ENCODE measurements at regions not wholly inside any gene's neighbourhood (a gene's known extent, or its start where the extent isn't known, plus 50 kb on each side); places are given as distances from the start of the nearest gene placed in this dataset.
"Not testable (repeated sequence)": the region's sequence is repeated elsewhere in the genome, so short reads cannot be mapped to it uniquely, and the experiment has no call there.

GRCh38 chr14:28356819-28357218 is 409.8 kb upstream of the FOXG1 start:
- DNase-seq = peak in 1 of 2 donors; percentile 1
- Histone ChIP-seq H3K27me3 (ENCODE audit: control insufficient read depth, insufficient read depth, low read length) (no peaks in the 10 kb centered on the region), H3K4me1 (ENCODE audit: control insufficient read depth, insufficient read depth, low read length) (no peaks in the 10 kb centered on the region), H3K4me3 (ENCODE audit: low read length) (no peak overlapping the region), H3K9me3 (ENCODE audit: control insufficient read depth, low read depth, low read length) (no peaks in the 10 kb centered on the region), H3K27ac (ENCODE audit: low read length) (no peak overlapping the region), H3K36me3 (ENCODE audit: control insufficient read depth, insufficient read depth, low read length) (no peaks in the 10 kb centered on the region)
- WGBS (ENCODE audit: insufficient coverage, low lambda C conversion rate) = 50% methylated on average over 1 of the region's 1 CpG

GRCh38 chr14:28361486-28361885 is 405.1 kb upstream of the FOXG1 start:
- Histone ChIP-seq H3K27me3 (ENCODE audit: control insufficient read depth, insufficient read depth, low read length) (no peaks in the 10 kb centered on the region), H3K36me3 (ENCODE audit: control insufficient read depth, insufficient read depth, low read length) (no peaks in the 10 kb centered on the region), H3K27ac (ENCODE audit: low read length) (no peak overlapping the region), H3K4me3 (ENCODE audit: low read length) (no peak overlapping the region), H3K9me3 (ENCODE audit: control insufficient read depth, low read depth, low read length) (no peaks in the 10 kb centered on the region), H3K4me1 (ENCODE audit: control insufficient read depth, insufficient read depth, low read length) (no peaks in the 10 kb centered on the region)
- DNase-seq = no peak
- 100% methylated on average over 1 of the region's 1 CpG for WGBS (ENCODE audit: insufficient coverage, low lambda C conversion rate)

GRCh38 chr14:28365510-28365909 is 401.1 kb upstream of the FOXG1 start:
- H3K27ac ChIP-seq (ENCODE audit: low read length) = no peak overlapping the region
- no peaks in the 10 kb centered on the region for H3K27me3 ChIP-seq (ENCODE audit: control insufficient read depth, insufficient read depth, low read length)
- H3K4me3 ChIP-seq (ENCODE audit: low read length) = no peak overlapping the region
- H3K36me3 ChIP-seq (ENCODE audit: control insufficient read depth, insufficient read depth, low read length) = no peaks in the 10 kb centered on the region
- no peaks in the 10 kb centered on the region for H3K9me3 ChIP-seq (ENCODE audit: control insufficient read depth, low read depth, low read length)
- no peak for DNase-seq
- whole genome bisulfite sequencing (ENCODE audit: insufficient coverage, low lambda C conversion rate) = no CpG with 5 or more reads among the region's 5 CpGs
- no peaks in the 10 kb centered on the region for H3K4me1 ChIP-seq (ENCODE audit: control insufficient read depth, insufficient read depth, low read length)

- H3K36me3 ChIP-seq (ENCODE audit: control insufficient read depth, insufficient read depth, low read length) = no peaks in the 10 kb centered on the region
- H3K27me3 ChIP-seq (ENCODE audit: control insufficient read depth, insufficient read depth, low read length) = no peaks in the 10 kb centered on the region
- no peak overlapping the region for H3K27ac ChIP-seq (ENCODE audit: low read length)
- no peaks in the 10 kb centered on the region for H3K9me3 ChIP-seq (ENCODE audit: control insufficient read depth, low read depth, low read length)
- H3K4me3 ChIP-seq (ENCODE audit: low read length) = no peak overlapping the region
- H3K4me1 ChIP-seq (ENCODE audit: control insufficient read depth, insufficient read depth, low read length) = no peaks in the 10 kb centered on the region
- 100% methylated on average over 1 of the region's 3 CpGs for WGBS (ENCODE audit: insufficient coverage, low lambda C conversion rate)
- no peak for DNase-seq
Observed at GRCh38 chr14:28373721-28374120, 392.9 kb upstream of the FOXG1 start.

GRCh38 chr14:28375295-28375694 is 391.3 kb upstream of the FOXG1 start:
- no peaks in the 10 kb centered on the region for H3K9me3 ChIP-seq (ENCODE audit: control insufficient read depth, low read depth, low read length)
- no peaks in the 10 kb centered on the region for H3K36me3 ChIP-seq (ENCODE audit: control insufficient read depth, insufficient read depth, low read length)
- DNase-seq = no peak
- H3K27me3 ChIP-seq (ENCODE audit: control insufficient read depth, insufficient read depth, low read length) = no peaks in the 10 kb centered on the region
- H3K4me1 ChIP-seq (ENCODE audit: control insufficient read depth, insufficient read depth, low read length) = no peaks in the 10 kb centered on the region
- H3K4me3 ChIP-seq (ENCODE audit: low read length) = no peak overlapping the region
- H3K27ac ChIP-seq (ENCODE audit: low read length) = no peak overlapping the region

GRCh38 chr14:28381656-28382055 is 384.9 kb upstream of the FOXG1 start:
- no peak overlapping the region for H3K27ac ChIP-seq (ENCODE audit: low read length)
- no peak overlapping the region for H3K4me3 ChIP-seq (ENCODE audit: low read length)
- no peak for DNase-seq
- H3K27me3 ChIP-seq (ENCODE audit: control insufficient read depth, insufficient read depth, low read length) = no peaks in the 10 kb centered on the region
- no peaks in the 10 kb centered on the region for H3K36me3 ChIP-seq (ENCODE audit: control insufficient read depth, insufficient read depth, low read length)
- 57% methylated on average over 1 of the region's 2 CpGs for WGBS (ENCODE audit: insufficient coverage, low lambda C conversion rate)
- no peaks in the 10 kb centered on the region for H3K4me1 ChIP-seq (ENCODE audit: control insufficient read depth, insufficient read depth, low read length)
- H3K9me3 ChIP-seq (ENCODE audit: control insufficient read depth, low read depth, low read length) = no peaks in the 10 kb centered on the region

GRCh38 chr14:28382444-28383190 is 384.0 kb upstream of the FOXG1 start:
- no peaks in the 10 kb centered on the region for H3K4me1 ChIP-seq (ENCODE audit: control insufficient read depth, insufficient read depth, low read length)
- 73% methylated on average over 3 of the region's 7 CpGs for WGBS (ENCODE audit: insufficient coverage, low lambda C conversion rate)
- no peaks in the 10 kb centered on the region for H3K36me3 ChIP-seq (ENCODE audit: control insufficient read depth, insufficient read depth, low read length)
- no peak overlapping the region for H3K27ac ChIP-seq (ENCODE audit: low read length)
- H3K9me3 ChIP-seq (ENCODE audit: control insufficient read depth, low read depth, low read length) = no peaks in the 10 kb centered on the region
- H3K27me3 ChIP-seq (ENCODE audit: control insufficient read depth, insufficient read depth, low read length) = no peaks in the 10 kb centered on the region
- no peak overlapping the region for H3K4me3 ChIP-seq (ENCODE audit: low read length)
- DNase-seq = no peak

- no peaks in the 10 kb centered on the region for H3K36me3 ChIP-seq (ENCODE audit: control insufficient read depth, insufficient read depth, low read length)
- no peaks in the 10 kb centered on the region for H3K4me1 ChIP-seq (ENCODE audit: control insufficient read depth, insufficient read depth, low read length)
- H3K9me3 ChIP-seq (ENCODE audit: control insufficient read depth, low read depth, low read length) = no peaks in the 10 kb centered on the region
- H3K4me3 ChIP-seq (ENCODE audit: low read length) = no peak overlapping the region
- WGBS (ENCODE audit: insufficient coverage, low lambda C conversion rate) = 100% methylated on average over 1 of the region's 2 CpGs
- H3K27ac ChIP-seq (ENCODE audit: low read length) = no peak overlapping the region
- DNase-seq = no peak
- no peaks in the 10 kb centered on the region for H3K27me3 ChIP-seq (ENCODE audit: control insufficient read depth, insufficient read depth, low read length)
Observed at GRCh38 chr14:28398506-28398905, 368.1 kb upstream of the FOXG1 start.

- WGBS (ENCODE audit: insufficient coverage, low lambda C conversion rate) = no CpG with 5 or more reads among the region's 4 CpGs
- not testable (repeated sequence) for H3K36me3 ChIP-seq (ENCODE audit: control insufficient read depth, insufficient read depth, low read length); H3K4me3 ChIP-seq (ENCODE audit: low read length); H3K9me3 ChIP-seq (ENCODE audit: control insufficient read depth, low read depth, low read length); H3K4me1 ChIP-seq (ENCODE audit: control insufficient read depth, insufficient read depth, low read length); H3K27ac ChIP-seq (ENCODE audit: low read length); DNase-seq; H3K27me3 ChIP-seq (ENCODE audit: control insufficient read depth, insufficient read depth, low read length)
Observed at GRCh38 chr14:28401705-28402104, 364.9 kb upstream of the FOXG1 start.

GRCh38 chr14:28406196-28406595 is 360.4 kb upstream of the FOXG1 start:
- no peak overlapping the region for H3K27ac ChIP-seq (ENCODE audit: low read length)
- no peaks in the 10 kb centered on the region for H3K27me3 ChIP-seq (ENCODE audit: control insufficient read depth, insufficient read depth, low read length)
- H3K9me3 ChIP-seq (ENCODE audit: control insufficient read depth, low read depth, low read length) = no peaks in the 10 kb centered on the region
- no peaks in the 10 kb centered on the region for H3K36me3 ChIP-seq (ENCODE audit: control insufficient read depth, insufficient read depth, low read length)
- no peak overlapping the region for H3K4me3 ChIP-seq (ENCODE audit: low read length)
- WGBS (ENCODE audit: insufficient coverage, low lambda C conversion rate) = no CpG with 5 or more reads among the region's 2 CpGs
- no peaks in the 10 kb centered on the region for H3K4me1 ChIP-seq (ENCODE audit: control insufficient read depth, insufficient read depth, low read length)
- no peak for DNase-seq

Measured in large intestine (tissue), 3 donors.